DMS79 treated with DMSO at 0.1 percent for 48 hours (cell line): ENCODE measurements at regions not wholly inside any gene's neighbourhood (a gene's known extent, or its start where the extent isn't known, plus 50 kb on each side); places are given as distances from the start of the nearest gene placed in this dataset.
"Not testable (repeated sequence)": the region's sequence is repeated elsewhere in the genome, so short reads cannot be mapped to it uniquely, and the experiment has no call there.

Experiments used
- DNase-seq: peaks from one replicate; lab custom pipeline; 2025; lab: John Stamatoyannopoulos, UW

DNA sequence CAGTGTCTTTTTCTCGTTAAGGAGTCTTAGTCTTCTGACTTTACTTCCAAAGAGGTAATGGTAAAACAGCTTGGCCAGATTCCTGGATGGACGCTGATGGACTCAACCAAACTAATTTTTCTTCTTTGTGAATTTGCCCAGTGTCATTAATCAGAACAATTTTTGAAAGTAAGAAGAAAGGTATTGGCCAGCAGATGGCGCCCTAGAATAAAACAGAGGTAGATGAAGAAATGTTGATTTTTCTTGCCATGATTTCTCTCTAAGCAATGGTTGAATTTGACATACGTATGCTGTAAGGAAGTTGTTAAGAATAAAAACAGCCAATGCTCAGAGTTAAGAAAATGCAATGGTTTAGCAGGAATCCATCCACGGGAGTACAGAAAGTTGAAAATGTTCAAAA lies 500.0 kb downstream of the DIRAS2 start:
- DNase-seq, result peak; percentile 6

DNA sequence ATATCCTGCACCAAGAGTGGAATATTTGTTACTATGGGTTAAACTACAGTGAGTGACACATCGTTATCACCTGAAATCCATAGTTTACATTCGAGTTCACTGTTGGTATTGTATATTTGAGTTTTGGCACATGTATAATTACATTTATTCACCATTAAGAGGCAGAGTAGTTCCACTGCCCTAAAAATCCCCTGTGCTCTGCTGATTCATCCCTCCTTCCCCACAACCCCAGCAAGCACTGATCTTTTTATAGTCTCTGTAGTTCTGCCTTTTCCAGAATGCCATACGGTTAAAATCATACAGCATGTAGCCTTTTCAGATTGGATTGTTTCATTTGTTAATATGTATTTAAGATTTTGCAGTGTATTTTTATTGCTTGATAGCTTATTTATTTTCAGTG lies 495.2 kb downstream of the DIRAS2 start:
- no peak for DNase-seq

DNA sequence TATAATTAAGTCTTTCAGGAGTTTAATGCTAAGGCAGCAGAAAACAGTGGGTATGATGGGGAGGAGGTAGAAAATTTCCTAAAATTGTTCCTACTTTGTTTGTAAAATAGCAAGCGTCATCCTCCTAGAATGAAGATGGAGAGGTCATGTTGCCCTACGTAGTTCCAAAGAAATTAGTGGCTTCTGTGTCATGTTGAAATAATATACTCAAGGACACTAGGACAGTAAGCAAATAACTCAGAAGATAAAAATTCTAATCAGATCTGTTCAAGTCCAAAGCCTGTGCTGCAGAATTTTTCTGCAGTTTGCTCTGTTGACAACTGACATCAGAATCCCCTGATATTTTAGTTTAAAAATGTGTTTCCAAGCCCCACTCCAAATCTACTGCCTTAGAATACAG lies 486.3 kb downstream of the DIRAS2 start:
- no peak for DNase-seq

DNA sequence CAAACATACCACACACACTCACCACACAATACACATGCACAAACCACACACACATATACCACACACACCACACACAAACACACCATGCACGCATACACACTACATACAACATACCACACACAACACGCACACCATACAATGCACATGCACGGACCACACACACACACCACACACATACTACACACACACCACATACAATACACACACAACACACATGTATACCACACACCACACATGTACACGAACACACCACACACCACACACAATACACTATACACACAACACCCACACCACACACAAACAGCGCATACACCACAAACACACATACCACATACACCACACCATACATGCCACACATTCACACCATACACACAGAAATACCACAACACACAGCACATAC lies 480.3 kb downstream of the DIRAS2 start:
- DNase-seq, result no peak

DNA sequence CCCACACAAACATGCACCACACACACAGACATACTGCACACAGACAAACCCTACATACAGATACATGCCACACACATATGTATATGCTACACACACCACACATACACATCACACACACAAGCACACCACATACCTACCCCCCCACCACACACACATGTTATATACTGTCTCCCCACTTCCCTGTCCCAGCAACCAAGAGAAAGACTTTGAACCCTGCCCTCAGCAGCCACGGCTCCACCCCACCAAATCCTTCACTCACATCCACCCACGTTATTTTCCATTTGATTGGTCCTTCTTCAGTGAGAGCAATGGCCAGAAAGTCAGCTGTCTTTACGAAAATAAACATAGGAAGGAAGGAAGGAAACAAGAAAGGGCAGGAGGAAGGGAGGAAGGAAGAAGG lies 479.8 kb downstream of the DIRAS2 start:
- DNase-seq, result no peak

DNA sequence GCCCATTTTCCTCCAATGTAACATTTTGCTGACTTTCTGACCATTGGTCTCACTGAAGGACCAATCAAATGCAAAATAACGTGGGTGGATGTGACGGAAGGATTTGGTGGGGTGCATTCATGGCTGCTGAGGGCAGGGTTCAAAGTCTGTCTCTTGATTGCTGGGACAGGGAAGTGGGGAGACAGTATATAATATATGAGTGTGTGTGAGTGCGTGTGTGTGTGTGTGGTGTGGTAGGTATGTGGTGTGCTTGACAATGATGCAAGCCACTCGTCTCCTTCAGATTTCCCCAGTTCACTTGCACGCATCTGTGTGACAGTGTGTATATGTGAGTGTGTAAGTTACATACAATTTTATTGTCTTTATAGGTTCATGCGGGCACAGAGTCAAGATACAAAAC lies 477.3 kb downstream of the DIRAS2 start:
- DNase-seq, result no peak

DNA sequence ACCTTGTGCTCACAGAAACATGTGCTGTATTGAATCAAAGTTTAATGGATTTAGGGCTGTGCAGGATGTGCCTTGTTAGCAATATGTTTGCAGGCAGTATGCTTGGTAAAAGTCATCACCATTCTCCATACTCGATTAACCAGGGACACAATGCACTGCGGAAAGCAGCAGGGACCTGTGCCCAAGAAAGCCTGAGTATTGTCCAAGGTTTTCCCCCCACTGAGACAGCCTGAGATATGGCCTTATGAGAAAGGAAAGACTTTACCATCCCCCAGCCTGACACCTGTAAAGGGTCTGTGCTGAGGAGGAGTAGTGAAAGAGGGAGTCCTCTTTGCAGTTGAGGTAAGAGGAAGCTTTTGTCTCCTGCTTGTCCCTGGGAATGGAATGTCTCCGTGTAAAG lies 476.2 kb downstream of the DIRAS2 start:
- DNase-seq, result not testable (repeated sequence)

DNA sequence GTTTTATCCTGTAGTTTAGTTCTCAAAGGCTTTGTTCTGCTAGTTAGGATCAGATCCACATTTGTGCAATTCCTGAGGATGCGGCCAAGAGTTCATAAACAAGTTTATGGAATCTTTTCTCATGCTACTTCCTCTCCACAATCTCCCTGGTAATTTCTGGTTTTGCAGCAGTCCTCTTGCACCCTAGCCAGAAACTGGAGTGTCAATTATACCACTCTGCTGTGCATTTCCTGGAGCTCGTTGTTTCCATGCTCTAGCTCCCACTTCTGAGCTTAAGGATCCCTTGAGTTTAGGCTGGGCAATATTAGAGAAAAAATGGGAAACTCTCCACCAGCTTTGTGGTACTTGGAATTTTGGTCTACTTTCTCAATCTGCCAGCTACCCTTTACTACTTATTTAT lies 474.7 kb downstream of the DIRAS2 start:
- DNase-seq, result peak; percentile 59

DNA sequence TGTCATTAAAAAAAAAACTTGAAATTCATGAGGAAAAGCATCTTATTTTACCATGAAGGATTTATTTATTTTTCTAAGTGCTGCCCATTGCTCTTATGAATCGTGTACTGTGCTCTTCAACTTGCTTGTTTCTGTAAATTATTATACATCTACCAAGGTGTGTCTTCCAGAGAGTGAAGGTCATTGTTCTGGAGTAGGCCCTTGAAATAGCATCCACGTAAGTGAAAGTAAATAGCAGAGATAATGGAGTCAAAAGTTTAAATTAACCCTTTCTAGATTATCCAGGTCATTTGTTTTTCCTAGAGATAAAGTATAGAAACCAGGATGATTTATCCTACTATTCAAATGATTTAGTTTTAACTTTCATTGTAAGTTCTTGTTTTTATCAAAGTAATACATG lies 473.1 kb downstream of the DIRAS2 start:
- DNase-seq, result peak; percentile 56

DNA sequence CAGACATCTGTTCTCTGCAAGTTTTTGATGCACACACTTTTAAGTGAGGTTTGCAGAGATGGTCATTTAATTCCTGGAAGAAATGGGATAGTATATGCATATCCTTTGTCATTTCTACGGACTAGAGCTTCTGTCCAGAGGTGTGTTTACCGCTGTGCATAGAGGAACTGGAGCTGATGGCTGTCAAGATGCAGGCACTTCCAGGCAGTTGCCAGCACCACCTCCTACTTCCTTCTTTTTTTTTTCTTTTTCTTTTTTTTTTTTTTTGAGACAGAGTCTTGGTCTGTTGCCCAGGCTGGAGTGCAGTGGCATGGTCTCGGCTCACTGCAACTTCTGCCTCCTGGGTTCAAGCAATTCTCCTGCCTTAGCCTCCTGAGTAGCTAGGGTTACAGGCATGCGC lies 468.7 kb downstream of the DIRAS2 start:
- DNase-seq, result not testable (repeated sequence)

DNA sequence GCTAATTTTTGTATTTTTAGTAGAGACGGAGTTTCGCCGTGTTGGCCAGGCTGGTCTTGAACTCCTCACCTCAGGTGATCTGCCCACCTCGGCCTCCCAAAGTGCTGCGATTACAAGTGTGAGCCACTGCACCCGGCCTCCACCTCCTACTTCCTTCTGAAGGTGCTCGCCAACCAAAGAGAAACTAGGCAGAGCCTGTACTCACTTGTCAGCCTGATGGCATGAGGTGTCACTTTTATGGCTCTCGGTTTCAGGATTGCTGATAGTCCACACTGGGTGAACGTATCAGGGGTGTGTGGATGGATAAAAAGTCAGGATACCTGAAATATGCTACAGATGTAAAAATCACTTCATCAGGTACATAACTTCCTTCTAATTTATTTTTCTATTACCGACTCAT lies 468.3 kb downstream of the DIRAS2 start:
- DNase-seq, result not testable (repeated sequence)

DNA sequence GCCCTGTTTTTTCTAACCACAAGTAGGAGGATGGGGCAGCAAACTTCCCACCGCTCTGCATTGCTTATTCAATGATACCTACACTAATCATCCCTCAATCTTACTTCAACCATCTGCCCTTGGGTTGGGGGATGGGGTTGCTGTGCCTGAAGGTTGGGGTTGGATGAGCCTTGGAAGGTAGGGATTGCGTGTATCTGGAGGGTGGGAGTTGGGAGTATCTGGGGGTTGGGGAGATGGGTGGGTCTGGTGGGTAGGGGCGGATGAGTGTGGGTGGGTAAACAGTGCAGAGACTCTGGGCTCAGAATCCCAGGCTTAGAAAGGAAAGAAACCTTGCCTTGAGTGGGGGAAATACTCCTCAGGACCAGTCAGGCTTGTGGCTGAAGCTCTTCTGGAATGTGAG lies 467.4 kb downstream of the DIRAS2 start:
- DNase-seq, result no peak

DNA sequence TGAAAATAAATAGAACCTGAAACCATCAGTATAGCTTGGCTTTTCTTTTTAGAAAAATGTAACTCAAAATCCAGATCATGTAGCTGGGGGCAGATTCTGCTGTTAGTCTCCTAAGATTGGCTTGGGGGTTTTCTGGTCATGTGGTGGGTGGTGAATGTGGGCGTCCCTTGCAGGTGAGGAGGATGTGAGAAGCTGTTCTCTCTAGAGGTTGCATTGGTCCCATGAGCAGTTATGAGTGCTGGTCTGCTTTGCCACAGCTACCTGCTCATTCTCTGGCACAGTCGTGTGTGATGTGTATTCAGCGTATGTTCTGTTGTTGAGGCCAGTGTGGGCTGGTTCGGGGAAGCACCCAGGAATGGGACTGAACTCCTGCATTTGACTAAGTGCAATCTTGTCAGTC lies 466.8 kb downstream of the DIRAS2 start:
- DNase-seq, result no peak

DNA sequence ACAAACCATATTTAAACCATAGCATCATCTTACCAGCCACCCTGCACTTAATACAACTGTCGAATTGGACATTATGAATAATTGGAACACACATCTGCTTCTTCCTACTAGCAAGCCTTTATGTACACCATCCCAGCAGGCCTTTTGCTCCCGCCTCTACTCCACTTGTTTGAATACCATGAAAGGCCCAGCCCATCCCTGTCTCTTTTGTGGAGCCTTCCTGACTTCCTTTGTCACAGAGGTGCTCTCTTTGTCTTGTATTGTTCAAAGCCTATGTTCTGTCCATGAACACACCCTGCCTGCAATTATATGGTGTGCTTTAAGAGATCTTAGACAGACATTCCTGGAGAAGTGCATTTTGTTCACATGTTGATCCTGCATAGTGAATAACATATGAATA lies 465.7 kb downstream of the DIRAS2 start:
- DNase-seq, result peak; percentile 45

DNA sequence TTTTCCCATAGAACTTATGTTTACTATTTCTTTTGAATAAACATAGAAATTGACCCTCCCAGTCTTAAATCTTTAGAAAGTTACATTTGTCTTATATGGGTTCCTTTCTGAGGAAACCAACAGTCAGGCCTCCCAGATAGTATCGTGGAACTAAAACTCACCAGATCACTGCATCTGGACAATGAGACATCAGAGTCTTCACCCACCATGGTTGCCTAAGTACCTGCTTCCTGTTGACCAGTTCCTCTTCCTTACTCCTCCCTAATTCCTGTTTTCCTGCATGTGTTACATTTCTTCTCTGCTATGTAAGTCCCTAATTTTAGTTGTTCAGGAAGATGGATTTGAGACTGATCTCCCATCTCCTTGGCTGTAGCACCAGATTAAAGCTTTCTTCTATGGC lies 462.2 kb downstream of the DIRAS2 start:
- no peak for DNase-seq

DNA sequence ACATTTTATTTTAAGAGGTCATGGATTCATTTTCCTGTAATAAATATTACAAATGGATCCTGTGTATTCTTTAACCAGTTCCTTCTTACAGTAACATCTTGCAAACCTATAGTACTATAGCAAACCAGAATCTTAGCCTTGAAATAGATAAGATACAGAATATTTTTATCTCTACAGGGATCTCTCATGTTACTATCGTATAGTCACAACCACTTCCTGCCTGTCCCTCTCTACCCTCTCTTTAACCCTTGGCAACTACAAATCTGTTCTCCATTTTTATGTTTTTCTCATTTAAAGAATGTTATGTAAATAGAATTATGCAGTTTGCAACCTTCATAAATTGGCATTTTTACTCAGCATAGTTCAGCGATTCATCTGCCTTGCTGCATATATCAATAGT lies 454.0 kb downstream of the DIRAS2 start:
- no peak for DNase-seq

DNA sequence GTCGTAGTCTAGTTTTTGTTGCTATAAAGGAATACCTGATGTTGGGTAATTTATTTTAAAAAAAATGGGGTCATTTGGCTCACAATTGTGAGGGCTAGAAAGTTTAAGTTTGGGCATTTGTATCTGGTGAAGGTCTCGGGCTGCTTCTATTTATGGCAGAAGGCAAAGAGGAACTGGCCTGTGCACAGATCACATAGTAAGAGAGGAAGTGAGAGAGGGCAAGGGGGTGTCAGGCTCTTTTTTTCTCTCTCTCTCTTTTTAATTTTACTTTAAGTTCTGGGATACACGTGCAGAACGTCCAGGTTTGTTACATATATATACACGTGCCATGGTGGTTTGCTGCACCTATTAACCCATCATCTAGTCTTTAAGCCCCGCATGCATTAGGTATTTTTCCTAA lies 453.3 kb downstream of the DIRAS2 start:
- DNase-seq, result no peak

DNA sequence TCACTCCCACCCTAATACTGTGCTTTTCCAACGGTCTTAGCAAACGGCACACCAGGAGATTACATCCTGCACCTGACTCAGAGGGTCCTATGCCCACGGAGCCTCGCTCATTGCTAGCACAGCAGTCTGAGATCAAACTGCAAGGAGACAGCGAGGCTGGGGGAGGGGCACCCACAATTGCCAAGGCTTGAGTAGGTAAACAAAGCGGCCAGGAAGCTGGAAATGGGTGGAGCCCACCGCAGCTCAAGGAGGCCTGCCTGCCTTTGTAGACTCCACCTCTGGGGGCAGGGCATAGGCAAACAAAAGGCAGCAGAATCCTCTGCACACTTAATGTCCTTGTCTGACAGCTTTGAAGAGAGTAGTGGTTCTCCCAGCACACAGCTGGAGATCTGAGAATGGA lies 450.2 kb downstream of the DIRAS2 start:
- not testable (repeated sequence) for DNase-seq

DNA sequence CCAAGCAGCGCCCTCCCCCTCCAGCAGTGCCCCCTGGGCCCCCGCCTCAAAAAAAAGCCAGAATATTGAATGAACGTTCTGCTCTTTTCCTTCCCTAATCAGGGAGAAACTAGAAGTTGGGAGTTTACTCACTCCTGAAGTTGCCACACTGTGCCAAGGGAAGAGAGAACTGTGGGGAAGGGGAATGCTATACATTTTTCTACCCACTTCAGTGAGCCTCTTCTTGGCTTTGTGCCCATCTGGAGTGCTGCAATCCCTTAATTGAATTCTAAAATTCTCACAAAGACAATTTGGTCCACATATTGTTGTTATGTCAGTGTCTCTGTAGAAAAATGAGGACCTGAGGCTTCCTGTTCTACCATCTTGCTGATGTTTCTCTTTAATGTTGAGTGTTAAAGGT lies 443.7 kb downstream of the DIRAS2 start:
- DNase-seq, result no peak

DNA sequence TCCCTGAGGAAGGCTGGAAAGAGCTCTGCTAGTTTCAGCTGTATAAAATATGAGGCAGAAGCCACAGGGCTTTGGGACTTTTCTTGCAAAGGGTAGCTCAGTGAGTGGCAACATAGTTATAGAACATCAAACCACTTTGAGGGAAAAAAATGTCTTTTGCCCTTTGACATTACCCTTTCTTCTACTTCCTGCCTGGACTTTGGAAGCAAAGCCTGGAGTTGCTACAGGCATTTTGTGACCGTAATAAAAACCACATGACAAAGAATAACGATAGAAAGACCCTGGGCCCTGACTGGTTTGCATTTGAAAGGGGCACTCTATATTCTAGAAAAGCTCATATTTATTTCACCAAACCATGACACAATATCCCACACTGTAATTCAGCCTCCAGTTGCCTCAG lies 440.9 kb downstream of the DIRAS2 start:
- DNase-seq, result no peak

DNA sequence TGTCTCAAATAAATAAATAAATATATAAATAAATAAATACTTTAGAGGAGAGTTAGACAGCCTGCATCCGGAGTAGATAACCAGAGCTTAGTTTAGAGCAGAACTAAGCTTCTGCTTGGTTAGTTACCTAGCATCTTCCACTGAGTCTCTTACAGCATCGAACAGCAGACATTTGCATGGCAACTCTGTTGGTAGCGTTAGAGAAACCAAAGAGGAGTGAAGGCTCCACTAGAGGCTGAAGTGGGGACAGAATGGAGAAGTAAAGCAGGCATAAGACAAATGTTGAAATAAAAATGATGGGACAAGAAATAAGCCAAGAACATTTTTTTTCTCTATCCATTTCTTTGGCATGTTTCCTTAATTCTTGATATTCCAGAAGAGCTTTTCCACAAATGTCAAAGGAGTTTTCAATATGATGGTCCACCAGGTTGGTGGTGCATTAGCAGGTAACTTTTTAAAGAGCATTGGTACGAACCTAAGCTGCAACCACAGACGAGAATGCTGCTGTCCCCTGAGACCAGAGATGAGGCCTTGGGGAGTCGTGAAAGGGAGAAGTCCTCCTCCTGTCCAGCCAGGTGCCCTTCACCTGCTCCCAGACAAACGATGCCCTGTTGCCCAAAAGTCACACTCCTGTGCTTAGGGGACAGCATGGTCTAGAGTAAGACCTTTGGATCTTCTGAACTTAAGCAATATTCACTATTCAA lies 438.3 kb downstream of the DIRAS2 start:
- no peak for DNase-seq

DNA sequence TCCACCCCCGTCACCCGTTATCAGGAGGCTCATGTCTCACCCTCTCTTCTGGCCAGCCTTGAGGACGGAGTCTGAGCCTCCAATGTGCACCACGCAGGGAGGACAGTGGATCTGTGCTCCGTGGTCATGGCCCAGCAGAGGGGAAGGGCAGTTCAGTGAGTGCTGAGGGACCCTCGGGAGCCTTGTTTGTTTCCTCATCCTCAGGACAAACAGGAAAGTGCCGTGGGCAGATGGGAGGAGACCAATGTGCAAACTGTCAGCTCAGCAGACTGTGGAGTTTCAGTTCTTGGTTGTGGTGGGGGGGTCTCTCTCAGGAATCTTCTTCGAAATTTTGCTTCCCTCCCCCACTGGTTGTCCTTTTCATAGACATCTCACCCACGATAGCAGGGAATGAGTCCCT lies 429.6 kb downstream of the DIRAS2 start:
- DNase-seq, result not testable (repeated sequence)

DNA sequence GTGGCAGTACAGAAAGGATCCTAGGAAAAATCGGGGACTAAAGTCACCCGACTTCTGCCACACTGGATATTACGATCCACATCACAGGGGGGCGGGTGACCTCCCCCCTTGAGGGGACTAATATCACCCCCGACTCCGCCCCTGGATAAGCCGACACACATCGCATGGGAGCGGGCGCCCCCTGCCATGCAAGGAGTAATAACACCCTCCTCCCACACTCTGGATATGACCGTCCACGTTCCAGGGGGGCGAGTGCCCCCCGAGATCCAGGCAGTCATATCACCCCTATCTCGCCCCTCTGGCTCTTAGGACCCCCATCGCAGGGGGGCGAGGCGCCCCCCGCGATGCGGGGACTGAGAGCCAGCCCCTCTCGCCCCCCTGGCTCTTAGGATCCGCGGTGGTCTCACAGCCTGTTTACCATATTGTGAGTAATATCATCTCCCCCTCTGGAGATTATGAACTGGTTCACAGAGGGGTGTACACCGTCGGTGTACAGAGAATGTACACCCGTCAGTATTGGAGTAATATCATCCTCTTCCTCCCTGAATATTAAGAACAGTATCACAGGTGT lies 423.0 kb downstream of the DIRAS2 start:
- no peak for DNase-seq

DNA sequence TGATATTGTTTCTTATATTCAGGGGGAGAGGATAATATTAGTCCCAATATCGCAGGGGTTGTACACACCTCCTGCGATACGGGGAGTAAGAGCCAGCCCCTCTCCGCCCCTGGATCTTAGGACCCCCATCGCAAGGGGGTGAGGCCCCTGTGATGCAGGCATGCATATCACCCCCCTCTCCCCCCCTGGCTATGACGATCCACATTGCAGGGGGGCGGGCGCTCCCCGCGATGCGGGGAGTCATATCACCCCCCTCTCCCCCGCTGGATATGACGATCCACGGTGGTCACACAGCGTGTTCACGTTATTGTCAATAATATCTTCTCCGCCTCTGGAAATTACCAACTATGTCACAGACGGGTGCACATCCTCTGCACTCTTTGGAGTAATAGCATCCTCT lies 420.7 kb downstream of the DIRAS2 start:
- DNase-seq, result not testable (repeated sequence)
